GM19467 (cell line): ENCODE measurements at regions not wholly inside any gene's neighbourhood (a gene's known extent, or its start where the extent isn't known, plus 50 kb on each side); places are given as distances from the start of the nearest gene placed in this dataset.
A peak's percentile ranks its signal among the peaks of the same experiment; 100 is the strongest.

Experiments used
- ATAC-seq: cut with Tn5 transposase; IDR thresholded peaks from one replicate; pipeline ENCODE4 v1.9.1; 2021; ENCODE audit warnings: mild to moderate bottlenecking, moderate library complexity; ENCODE audit not compliant: unreplicated experiment

DNA sequence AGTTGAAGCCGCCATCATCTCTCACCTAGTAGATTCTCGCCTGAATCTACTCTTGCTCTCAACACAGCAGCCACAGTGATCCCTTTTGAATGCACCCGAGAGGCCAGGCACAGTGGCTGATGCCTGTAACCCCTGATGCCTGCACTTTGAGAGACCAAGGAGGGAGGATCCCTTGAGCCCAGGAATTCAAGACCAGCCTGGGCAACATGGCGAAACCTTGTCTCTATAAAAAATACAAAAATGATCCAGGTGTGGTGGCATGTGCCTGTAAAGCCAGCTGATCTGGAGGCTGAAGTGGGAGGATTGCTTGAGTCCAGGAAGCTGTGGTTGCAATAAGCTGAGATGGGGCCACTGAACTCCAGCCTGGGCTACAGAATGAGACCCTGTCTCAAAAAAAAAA, 60.3 kb upstream of the EML4 start:
- ATAC-seq: no peak

DNA sequence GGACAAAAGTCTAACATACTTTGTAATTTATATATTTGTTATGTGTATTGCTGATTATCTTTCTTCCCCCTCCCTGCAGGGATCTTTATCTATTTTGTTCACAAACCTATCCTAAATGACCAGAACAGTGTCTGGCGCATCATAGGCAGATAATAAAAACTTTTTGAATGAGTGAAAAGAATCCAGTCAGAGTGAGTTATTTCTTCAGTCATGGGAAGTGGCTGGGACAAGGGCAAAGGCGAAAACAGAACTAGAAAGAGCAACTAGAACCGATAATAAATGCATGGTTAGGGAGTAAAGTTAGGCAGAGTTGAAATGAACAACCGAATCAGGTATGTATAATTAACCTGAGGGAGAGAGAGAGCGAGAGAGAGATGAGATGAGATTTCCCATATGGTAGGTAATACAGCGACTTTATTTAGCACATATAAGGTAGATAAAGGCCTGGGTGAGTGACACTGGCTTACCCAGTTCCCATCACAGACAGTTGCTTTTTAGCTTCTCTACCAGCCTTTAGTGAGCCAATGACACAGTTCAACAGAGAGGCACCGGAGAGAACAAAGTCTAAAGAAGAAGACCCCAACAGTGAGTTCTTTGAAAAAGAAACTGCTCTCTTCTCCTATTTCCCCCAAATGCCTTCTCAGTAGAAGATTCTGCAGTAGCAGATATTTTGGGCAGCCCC, 59.1 kb upstream of the EML4 start:
- ATAC-seq: no peak

DNA sequence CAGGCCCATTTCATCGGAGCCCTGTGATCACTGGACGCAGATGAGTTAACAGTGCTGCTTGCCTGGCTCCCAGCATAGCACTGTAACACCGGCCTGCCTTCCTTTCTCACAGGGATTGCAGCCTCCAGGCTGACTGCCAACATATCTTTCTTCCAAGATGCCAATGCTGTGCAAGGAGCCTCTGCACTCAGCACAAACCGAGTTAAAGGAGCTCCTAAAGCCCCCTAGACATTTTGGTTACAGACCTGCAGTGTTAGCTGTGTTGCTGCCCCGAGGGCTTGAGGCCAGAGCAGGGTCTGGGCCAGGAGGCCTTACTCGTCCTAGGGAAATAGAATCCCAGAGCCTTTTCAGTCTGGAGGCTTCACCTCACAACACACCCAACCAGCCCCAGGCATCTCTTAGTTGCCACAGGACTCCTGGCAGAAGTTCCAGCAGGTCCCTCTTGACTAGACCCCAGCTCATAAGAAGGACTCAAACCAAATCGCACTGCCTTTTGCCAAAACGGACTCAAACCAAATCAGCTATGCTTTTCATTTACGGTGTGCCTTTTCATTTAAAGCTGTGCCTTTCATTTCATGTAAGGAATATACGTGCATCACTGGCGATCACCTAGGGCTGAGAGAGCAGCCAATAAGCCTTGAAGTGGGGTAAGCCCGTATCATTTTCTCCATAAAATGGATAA, 58.4 kb upstream of the EML4 start:
- ATAC-seq: no peak

DNA sequence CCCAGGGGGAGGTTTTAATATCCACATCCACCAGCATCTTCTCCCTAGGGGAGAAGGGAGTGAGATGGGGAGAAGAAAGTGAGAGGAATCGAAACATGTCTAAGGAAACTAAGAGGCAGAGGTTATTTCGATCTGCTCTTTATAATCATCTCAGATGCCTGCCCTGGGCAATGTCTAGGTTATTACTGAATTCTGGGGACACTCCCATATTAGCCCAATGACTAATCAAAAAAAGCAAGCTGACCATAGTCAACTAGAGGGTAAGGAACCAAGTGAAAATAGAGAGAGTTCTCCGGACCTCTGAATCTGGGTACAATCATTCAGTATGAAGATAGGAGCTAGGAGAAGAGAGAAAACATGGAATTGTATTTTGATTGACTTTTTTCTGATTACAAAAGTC, 56.7 kb upstream of the EML4 start:
- ATAC-seq: no peak

DNA sequence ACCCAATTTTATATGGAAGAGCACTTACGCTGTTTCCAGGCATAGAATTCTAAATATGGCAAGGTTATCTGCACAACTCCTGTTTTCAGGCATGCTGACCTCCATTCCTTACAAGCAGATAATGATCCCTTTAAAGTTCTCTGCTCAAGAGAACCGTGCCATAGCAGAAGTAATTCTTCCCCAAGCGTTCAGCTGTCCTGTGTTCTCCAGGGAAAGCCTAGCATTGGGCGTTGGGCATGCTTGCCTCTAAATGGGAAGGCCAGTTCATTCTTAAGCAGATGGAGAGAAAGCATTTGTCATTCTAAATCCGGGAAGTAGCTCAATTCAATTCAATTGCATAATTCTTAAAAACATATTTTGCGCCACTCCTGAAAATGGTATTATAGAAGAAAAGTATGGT, 55.7 kb upstream of the EML4 start:
- no peak for ATAC-seq

DNA sequence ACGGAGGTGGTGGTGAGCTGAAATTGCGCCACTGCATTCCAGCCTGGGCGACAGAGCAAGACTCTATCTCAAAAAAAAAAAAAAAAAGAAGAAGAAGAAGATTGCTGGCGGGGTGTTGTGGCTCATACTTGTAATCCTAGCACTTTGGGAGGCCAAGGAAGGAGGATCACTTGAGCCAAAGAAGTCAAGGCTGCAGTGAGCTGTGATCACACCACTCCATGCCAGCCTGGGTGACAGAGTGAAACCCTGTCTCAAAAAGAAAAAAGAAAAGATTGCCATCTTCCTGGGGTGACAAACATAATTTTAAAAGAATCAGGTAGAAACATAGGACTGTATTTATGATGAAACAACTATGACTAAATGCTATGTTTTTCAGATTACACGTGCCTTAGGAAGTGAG, 55.1 kb upstream of the EML4 start:
- ATAC-seq: no peak

DNA sequence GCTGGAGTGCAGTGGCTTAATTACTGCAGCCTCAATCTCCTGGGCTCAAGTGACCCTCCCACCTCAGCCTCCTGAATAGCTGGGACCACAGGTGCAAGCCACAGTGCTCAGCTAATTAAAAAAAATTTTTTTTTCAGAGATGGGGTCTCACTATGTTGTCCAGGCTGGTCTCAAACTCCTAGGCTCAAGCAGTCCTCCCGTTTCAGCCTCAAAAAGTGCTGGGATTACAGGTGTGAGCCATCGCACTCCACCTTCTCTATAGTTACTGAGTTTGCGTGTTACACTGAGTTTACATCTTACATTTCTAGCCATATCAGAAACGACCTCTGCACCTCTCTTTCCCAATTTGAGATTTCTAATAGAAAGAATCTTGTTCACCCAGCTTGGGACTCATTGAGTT, 53.6 kb upstream of the EML4 start:
- no peak for ATAC-seq

DNA sequence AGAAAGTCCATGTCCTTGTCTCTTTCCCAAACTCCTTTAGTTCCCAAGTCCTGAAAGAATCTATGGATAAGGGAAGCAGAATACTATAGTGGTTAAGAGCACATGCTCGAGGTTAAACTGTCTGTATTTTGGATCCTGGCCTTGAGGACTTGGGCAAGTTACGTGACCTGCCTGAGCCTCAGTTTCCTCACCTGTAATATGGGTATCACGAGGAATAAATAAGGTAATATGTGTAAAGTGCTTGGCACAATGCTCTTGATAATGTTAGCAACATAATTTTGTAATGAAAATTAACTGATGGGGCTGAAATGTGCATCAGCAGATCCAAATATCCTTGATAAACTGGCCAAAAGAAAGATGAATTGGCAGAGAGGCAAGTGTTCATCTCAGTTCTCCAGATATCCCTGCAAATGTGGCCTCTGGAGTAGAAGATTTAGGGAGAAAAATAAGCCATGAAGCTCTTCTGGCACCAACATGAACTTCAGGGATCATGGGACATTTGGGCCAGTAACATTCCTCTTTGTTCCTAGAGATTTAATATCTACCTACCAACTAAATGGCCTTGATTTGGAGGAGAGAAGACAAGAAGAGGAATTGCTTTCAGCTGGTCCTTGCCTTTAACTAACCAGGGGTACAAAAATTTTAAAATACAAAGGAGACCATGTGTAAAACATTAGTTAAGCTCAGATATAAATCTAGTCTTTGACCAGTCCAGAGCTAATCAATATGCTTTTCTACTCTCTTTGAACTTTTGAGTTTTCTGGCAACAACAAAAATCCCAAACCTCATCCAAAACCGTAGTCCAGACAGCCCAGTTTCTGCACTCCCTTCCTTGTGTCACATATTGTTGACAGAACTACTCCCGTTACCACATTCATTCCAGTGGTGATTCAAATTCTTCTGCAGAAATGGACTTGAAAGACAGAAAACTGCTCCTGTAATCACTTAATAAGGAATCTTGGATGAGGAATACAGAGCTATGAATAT, 52.7 kb upstream of the EML4 start:
- no peak for ATAC-seq

DNA sequence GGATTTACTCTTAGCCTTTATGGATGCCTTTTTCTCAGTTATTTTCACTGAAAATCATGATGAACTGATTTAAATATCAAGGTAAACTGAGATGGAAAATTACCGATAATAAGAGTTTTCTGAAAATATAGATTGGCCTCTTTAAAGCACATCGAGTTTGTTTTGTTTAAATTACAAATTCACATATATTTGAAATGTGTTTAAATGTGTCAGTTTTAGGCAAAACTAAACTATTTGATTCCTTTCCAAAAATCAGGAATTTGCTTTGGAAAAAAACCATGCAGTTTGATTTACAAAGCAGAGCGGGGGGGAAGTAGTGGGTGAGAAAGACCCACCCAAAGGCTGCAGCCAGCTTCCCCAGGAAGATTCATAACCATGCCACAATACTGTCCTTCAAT, 52.0 kb upstream of the EML4 start:
- ATAC-seq: no peak

DNA sequence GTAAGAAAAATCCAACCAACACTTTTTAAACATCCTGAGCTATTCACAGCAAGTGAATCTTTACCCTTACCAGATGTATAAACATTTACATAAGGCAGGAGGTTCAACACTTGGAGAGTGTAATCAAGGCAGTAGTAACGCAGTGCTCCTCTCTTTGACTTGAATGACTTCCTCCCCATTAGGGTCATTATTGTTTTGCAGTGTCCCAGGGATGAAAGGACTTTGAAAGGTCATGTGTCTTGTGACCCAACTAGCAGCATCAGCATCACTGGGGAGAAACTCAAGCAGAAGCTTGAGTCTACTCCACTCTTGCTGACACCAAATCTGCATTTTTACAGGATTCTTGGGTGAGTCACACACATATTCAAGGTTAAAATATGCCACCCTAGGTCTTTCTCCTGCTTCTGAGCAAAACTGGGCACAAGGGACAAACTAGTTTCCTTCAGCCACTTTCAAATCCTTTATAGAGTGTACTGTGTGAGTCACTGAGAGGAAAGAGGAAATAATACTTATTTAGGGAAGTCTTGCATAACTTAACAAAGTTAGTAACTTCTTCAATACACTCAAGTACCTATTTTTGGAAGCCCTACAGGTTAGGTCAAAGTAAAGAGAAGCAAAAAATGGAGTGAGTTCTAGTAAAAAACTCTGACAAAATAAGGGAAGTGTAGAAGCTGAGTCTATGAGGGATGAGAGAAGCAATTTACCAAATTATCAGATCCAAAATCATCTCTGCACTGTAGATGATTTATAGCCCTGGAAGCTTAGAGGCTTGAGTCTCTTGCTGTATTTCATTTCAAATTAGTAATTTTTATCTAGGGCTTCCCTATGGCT, 51.0 kb upstream of the EML4 start:
- ATAC-seq: peak; percentile 90

DNA sequence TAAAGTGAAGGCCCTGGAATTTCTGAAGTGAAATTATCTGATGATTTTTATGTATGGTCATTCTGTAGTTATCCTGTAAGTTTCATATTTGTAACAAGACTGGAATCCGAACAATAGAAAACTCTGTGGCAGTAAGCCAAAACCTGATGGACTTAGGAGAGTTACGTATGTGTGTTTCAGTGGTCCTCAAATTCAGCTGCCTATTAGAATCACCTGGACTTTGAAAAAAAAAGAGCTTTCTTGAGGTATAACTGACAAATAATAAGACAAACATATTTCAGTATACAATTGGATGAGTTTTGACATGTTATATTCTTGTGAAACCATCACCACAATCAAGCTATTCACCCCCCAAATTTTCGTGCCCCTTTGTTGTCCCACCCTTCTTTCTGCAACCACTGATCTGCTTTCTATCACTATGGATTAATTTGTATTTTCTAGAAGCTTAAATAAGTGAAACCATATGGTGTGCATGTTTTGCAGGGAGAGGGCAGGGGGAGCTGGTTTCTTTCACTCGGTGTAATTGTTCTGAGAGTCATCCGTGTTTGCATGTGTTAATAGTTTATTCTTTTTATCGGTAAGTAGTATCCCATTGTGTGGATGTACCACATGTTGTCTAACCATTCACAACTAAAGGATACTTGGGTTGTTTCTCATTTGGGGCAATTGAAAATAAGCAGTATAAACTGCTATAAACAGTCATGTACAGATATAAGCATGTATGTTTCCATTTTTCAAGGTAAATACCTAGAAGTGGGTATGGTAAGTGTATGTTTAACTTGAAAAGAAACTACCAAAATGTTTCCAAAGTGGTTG, 50.2 kb upstream of the EML4 start:
- ATAC-seq: no peak
